ENCODE measurements at regions not wholly inside any gene's neighbourhood (a gene's known extent, or its start where the extent isn't known, plus 50 kb on each side); places are given as distances from the start of the nearest gene placed in this dataset.

DNA sequence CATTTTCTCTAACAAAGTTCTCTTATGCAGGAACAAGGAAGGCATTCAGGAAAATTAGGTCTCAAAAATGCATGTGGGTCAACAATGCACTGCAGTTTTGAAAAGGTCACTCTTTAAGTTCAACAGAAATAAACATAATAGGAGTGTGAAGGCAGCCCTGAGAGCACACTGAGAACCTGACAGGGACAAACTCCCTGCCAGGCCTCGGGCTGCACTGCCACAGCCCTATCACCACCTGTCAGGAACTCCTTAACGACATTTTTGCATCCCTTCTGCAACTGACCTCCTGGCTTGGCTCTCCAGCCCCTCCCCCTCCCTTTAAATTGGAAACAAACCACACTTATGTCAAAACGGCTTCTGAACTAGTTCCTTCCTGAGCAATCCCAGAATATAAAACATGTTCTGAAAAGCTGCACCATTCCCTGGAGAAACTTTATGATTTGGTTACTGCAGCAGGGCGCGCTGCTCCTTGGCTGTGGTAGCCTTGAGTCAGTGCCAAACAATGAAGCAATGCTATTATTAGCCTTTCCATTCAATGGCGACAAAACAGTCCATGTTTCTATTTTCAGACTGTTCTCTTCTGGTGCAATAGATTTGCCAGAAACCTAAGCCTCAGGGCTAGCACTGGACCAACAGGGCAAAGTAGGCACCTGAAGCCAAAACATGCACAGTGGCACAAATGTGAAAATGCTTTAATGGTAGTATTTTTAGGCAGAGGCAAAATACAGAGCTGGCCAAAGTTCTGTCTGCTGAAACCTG lies 160.1 kb upstream of the ZNF608 start:
- CTCF ChIA-PET: no interaction called here
- H3K9me3 ChIP-seq (ENCODE audit: control insufficient read depth, insufficient read depth, low read depth, low read length): no peaks in the 10 kb centered on the region
- peak overlapping the region; percentile 76 for H3K27ac ChIP-seq (ENCODE audit: low read length)
- in situ Hi-C loops (cut with HindIII; ENCODE audit: low pct_unique_long_range_greater_than_20kb, low sequenced_read_pairs): no loop called here
- no peak overlapping the region for H3K4me3 ChIP-seq (ENCODE audit: low read depth in 2 of 2, low read length in 2 of 2)
- intact Hi-C loops (cut with micrococcal nuclease; ENCODE audit: unreplicated experiment): no loop called here
- TF ChIP-seq, protein P1, sequence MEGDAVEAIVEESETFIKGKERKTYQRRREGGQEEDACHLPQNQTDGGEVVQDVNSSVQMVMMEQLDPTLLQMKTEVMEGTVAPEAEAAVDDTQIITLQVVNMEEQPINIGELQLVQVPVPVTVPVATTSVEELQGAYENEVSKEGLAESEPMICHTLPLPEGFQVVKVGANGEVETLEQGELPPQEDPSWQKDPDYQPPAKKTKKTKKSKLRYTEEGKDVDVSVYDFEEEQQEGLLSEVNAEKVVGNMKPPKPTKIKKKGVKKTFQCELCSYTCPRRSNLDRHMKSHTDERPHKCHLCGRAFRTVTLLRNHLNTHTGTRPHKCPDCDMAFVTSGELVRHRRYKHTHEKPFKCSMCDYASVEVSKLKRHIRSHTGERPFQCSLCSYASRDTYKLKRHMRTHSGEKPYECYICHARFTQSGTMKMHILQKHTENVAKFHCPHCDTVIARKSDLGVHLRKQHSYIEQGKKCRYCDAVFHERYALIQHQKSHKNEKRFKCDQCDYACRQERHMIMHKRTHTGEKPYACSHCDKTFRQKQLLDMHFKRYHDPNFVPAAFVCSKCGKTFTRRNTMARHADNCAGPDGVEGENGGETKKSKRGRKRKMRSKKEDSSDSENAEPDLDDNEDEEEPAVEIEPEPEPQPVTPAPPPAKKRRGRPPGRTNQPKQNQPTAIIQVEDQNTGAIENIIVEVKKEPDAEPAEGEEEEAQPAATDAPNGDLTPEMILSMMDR (IDR thresholded peaks at IDR 0.05): no peak
- TF ChIP-seq, protein P2, sequence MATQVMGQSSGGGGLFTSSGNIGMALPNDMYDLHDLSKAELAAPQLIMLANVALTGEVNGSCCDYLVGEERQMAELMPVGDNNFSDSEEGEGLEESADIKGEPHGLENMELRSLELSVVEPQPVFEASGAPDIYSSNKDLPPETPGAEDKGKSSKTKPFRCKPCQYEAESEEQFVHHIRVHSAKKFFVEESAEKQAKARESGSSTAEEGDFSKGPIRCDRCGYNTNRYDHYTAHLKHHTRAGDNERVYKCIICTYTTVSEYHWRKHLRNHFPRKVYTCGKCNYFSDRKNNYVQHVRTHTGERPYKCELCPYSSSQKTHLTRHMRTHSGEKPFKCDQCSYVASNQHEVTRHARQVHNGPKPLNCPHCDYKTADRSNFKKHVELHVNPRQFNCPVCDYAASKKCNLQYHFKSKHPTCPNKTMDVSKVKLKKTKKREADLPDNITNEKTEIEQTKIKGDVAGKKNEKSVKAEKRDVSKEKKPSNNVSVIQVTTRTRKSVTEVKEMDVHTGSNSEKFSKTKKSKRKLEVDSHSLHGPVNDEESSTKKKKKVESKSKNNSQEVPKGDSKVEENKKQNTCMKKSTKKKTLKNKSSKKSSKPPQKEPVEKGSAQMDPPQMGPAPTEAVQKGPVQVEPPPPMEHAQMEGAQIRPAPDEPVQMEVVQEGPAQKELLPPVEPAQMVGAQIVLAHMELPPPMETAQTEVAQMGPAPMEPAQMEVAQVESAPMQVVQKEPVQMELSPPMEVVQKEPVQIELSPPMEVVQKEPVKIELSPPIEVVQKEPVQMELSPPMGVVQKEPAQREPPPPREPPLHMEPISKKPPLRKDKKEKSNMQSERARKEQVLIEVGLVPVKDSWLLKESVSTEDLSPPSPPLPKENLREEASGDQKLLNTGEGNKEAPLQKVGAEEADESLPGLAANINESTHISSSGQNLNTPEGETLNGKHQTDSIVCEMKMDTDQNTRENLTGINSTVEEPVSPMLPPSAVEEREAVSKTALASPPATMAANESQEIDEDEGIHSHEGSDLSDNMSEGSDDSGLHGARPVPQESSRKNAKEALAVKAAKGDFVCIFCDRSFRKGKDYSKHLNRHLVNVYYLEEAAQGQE (IDR thresholded peaks at IDR 0.05; ENCODE audit: insufficient read depth in 1 of 2, low read depth in 2 of 2, low read length in 1 of 2): no peak
- TF ChIP-seq POLR2AphosphoS5 (IDR thresholded peaks at IDR 0.05; ENCODE audit: low read depth, low read length) (no peak), SIN3A (IDR thresholded peaks at IDR 0.05; ENCODE audit: borderline replicate concordance, insufficient read depth, low read depth, low read length) (no peak), TCF7L2 (IDR thresholded peaks at IDR 0.05; ENCODE audit: low read depth, low read length) (no peak)
- ATAC-seq: peak; percentile 58
- no peak for DNase-seq (ENCODE audit: low read depth, low spot score)
- POLR2A ChIA-PET: no interaction called here
- H3K36me3 ChIP-seq (ENCODE audit: control insufficient read depth, insufficient read depth, low read length): no peaks in the 10 kb centered on the region
- BruUV-seq (replicated peaks): no TSS peak
- peaks cover 31% of the 10 kb centered on the region for H3K4me1 ChIP-seq (ENCODE audit: control insufficient read depth, insufficient read depth, low read length)
- no peaks in the 10 kb centered on the region for H3K27me3 ChIP-seq (ENCODE audit: control insufficient read depth, insufficient read depth, low read length)

DNA sequence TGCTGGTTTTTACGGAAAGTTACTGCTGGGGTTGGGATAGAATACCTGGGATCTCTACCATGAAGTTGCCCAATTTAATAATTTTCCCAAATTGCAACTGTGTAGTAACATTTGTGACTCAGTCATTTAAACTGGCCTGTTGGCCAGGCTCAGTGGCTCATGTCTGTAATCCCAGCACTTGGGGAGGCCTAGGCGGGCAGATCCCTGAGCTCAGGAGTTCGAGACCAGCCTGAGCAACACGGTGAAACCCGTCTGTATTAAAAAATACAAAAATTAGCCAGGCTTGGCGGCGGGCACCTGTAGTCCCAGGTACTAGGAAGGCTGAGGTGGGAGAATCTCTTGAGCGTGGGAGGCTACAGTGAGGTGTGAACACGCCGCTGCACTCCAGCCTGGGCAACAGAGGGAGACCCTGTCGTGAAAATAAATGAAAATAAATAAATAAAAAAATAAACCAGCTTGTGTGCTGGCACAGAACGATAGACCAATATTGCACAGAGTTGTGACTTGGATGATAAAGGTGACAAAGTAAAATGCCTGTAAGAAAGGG lies 160.7 kb upstream of the ZNF608 start:
- no peaks in the 10 kb centered on the region for H3K36me3 ChIP-seq (ENCODE audit: control insufficient read depth, insufficient read depth, low read length)
- peak overlapping the region; percentile 76 for H3K27ac ChIP-seq (ENCODE audit: low read length)
- H3K4me1 ChIP-seq (ENCODE audit: control insufficient read depth, insufficient read depth, low read length): peaks cover 27% of the 10 kb centered on the region
- no peaks in the 10 kb centered on the region for H3K9me3 ChIP-seq (ENCODE audit: control insufficient read depth, insufficient read depth, low read depth, low read length)
- in situ Hi-C loops (cut with HindIII; ENCODE audit: low pct_unique_long_range_greater_than_20kb, low sequenced_read_pairs) (no loop called here), intact Hi-C loops (cut with micrococcal nuclease; ENCODE audit: unreplicated experiment) (no loop called here)
- DNase-seq (ENCODE audit: low read depth, low spot score) (no peak), ATAC-seq (no peak)
- BruUV-seq (replicated peaks): no TSS peak
- TF ChIP-seq SIN3A (IDR thresholded peaks at IDR 0.05; ENCODE audit: borderline replicate concordance, insufficient read depth, low read depth, low read length) (no peak), POLR2AphosphoS5 (IDR thresholded peaks at IDR 0.05; ENCODE audit: low read depth, low read length) (no peak), TCF7L2 (IDR thresholded peaks at IDR 0.05; ENCODE audit: low read depth, low read length) (no peak)
- TF ChIP-seq, protein P1 (IDR thresholded peaks at IDR 0.05): no peak
- TF ChIP-seq, protein P2 (IDR thresholded peaks at IDR 0.05; ENCODE audit: insufficient read depth in 1 of 2, low read depth in 2 of 2, low read length in 1 of 2): no peak
- no peaks in the 10 kb centered on the region for H3K27me3 ChIP-seq (ENCODE audit: control insufficient read depth, insufficient read depth, low read length)
- POLR2A ChIA-PET: no interaction called here
- H3K4me3 ChIP-seq (ENCODE audit: low read depth in 2 of 2, low read length in 2 of 2): no peak overlapping the region
- CTCF ChIA-PET: no interaction called here
